Endothelial cell of umbilical vein (primary cell): ENCODE measurements at regions not wholly inside any gene's neighbourhood (a gene's known extent, or its start where the extent isn't known, plus 50 kb on each side); places are given as distances from the start of the nearest gene placed in this dataset.

Experiments
- CTCF ChIP-seq, 2 donors: IDR thresholded peaks; 1 replicate in 1 of 2; 2 replicates in 1 of 2; pipeline ENCODE4 v1.5.1; 2011; ENCODE audit warnings: low read length in 2 of 2, mild to moderate bottlenecking in 2 of 2, moderate library complexity in 2 of 2, control low read depth in 1 of 2, inconsistent platforms in 1 of 2, low read depth in 1 of 2; ENCODE audit not compliant: insufficient read depth in 1 of 2; ENCODE audit errors: extremely low read depth in 1 of 2
- EZH2 ChIP-seq: IDR thresholded peaks from 2 replicates; pipeline ENCODE4 v1.6.1; 2012; ENCODE audit warnings: borderline replicate concordance, low read depth, mild to moderate bottlenecking, moderate library complexity, low read length, inconsistent platforms; ENCODE audit not compliant: severe bottlenecking
- FOS ChIP-seq: IDR thresholded peaks from 2 replicates; pipeline ENCODE4 v1.6.1; 2011; ENCODE audit warnings: mild to moderate bottlenecking, low read length, moderate library complexity, borderline replicate concordance; ENCODE audit not compliant: insufficient read depth
- GATA2 ChIP-seq: IDR thresholded peaks from 2 replicates; pipeline ENCODE4 v1.7.0; 2011; ENCODE audit warnings: low read depth, mild to moderate bottlenecking, moderate library complexity, mixed read lengths, low read length; ENCODE audit not compliant: insufficient read length, insufficient read depth
- JUN ChIP-seq: IDR thresholded peaks from 2 replicates; pipeline ENCODE4 v1.6.1; 2011; ENCODE audit warnings: borderline replicate concordance, low read depth; ENCODE audit not compliant: insufficient read length, insufficient read depth
- MAX ChIP-seq: IDR thresholded peaks from 2 replicates; pipeline ENCODE4 v1.6.1; 2011; ENCODE audit not compliant: insufficient read depth, insufficient read length
- POLR2A ChIP-seq: IDR thresholded peaks from 2 replicates; pipeline ENCODE4 v1.6.1; 2012; ENCODE audit warnings: low read depth, mild to moderate bottlenecking, control low read depth, low read length
- POLR2AphosphoS5 ChIP-seq: IDR thresholded peaks from 2 replicates; pipeline ENCODE4 v1.6.1; 2012; ENCODE audit warnings: low read depth, mild to moderate bottlenecking, control low read depth, low read length, moderate library complexity; ENCODE audit not compliant: insufficient read depth

- no peak for TF ChIP-seq CTCF (IDR thresholded peaks at IDR 0.05; ENCODE audit: extremely low read depth in 1 of 2, insufficient read depth in 1 of 2, low read depth in 1 of 2, low read length in 2 of 2)
- no peak for TF ChIP-seq JUN
- TF ChIP-seq EZH2, result no peak
- no peak for TF ChIP-seq MAX
- TF ChIP-seq FOS, result no peak
- TF ChIP-seq POLR2A, result no peak
- TF ChIP-seq POLR2AphosphoS5, result no peak
- TF ChIP-seq GATA2, result no peak
These were observed 150.7 kb upstream of the IRX2 start for GRCh38 chr5:2902186-2902585.
